MG63 (cell line): ENCODE measurements at regions not wholly inside any gene's neighbourhood (a gene's known extent, or its start where the extent isn't known, plus 50 kb on each side); places are given as distances from the start of the nearest gene placed in this dataset.
A peak's percentile ranks its signal among the peaks of the same experiment; 100 is the strongest.

Experiments
- DNase-seq: peaks from one replicate; pipeline ENCODE4 v3.0.0-alpha.2; 2020
- H3K27me3 ChIP-seq: fragments of 250-450 bp; sonication (Bioruptor Pico); 2 replicates; pipeline ENCODE4 v1.5.1; 2020; ENCODE audit warnings: mild to moderate bottlenecking, moderate library complexity
- H3K36me3 ChIP-seq: fragments of 250-450 bp; sonication (Bioruptor Pico); 2 replicates; pipeline ENCODE4 v1.5.1; 2020; ENCODE audit warnings: mild to moderate bottlenecking, moderate library complexity
- H3K4me3 ChIP-seq: fragments of 250-450 bp; sonication (Bioruptor Pico); 2 replicates; pipeline ENCODE4 v1.5.1; 2020; ENCODE audit warnings: mild to moderate bottlenecking, moderate library complexity
- H3K9me3 ChIP-seq: fragments of 250-450 bp; sonication (Bioruptor Pico); 2 replicates; pipeline ENCODE4 v1.5.1; 2020; ENCODE audit warnings: mild to moderate bottlenecking, moderate library complexity

- Histone ChIP-seq H3K9me3 (no peaks in the 10 kb centered on the region), H3K36me3 (no peaks in the 10 kb centered on the region), H3K4me3 (no peak overlapping the region), H3K27me3 (no peaks in the 10 kb centered on the region)
- no peak for DNase-seq
These were observed 1355.7 kb upstream of the ADGRL2 start for GRCh38 chr1:80445033-80445432.

- Histone ChIP-seq H3K36me3 (no peaks in the 10 kb centered on the region), H3K4me3 (no peak overlapping the region), H3K9me3 (no peaks in the 10 kb centered on the region), H3K27me3 (no peaks in the 10 kb centered on the region)
- no peak for DNase-seq
These were observed 1356.6 kb upstream of the ADGRL2 start for GRCh38 chr1:80444171-80444570.

- Histone ChIP-seq H3K9me3 (no peaks in the 10 kb centered on the region), H3K27me3 (no peaks in the 10 kb centered on the region), H3K36me3 (no peaks in the 10 kb centered on the region), H3K4me3 (no peak overlapping the region)
- no peak for DNase-seq
These were observed 1359.1 kb upstream of the ADGRL2 start for GRCh38 chr1:80441664-80442063.

- H3K4me3 ChIP-seq: no peak overlapping the region
- H3K9me3 ChIP-seq: no peaks in the 10 kb centered on the region
- no peaks in the 10 kb centered on the region for H3K36me3 ChIP-seq
- no peak for DNase-seq
- no peaks in the 10 kb centered on the region for H3K27me3 ChIP-seq
These were observed 1363.9 kb upstream of the ADGRL2 start for GRCh38 chr1:80436851-80437250.

- no peak overlapping the region for H3K4me3 ChIP-seq
- no peaks in the 10 kb centered on the region for H3K36me3 ChIP-seq
- no peaks in the 10 kb centered on the region for H3K9me3 ChIP-seq
- no peak for DNase-seq
- H3K27me3 ChIP-seq: no peaks in the 10 kb centered on the region
These were observed 1372.9 kb upstream of the ADGRL2 start for GRCh38 chr1:80427881-80428280.

- Histone ChIP-seq H3K9me3 (no peaks in the 10 kb centered on the region), H3K4me3 (no peak overlapping the region), H3K36me3 (no peaks in the 10 kb centered on the region), H3K27me3 (no peaks in the 10 kb centered on the region)
- DNase-seq: no peak
These were observed 1376.5 kb upstream of the ADGRL2 start for GRCh38 chr1:80424249-80424648.

- H3K27me3 ChIP-seq: no peaks in the 10 kb centered on the region
- no peak overlapping the region for H3K4me3 ChIP-seq
- H3K9me3 ChIP-seq: no peaks in the 10 kb centered on the region
- H3K36me3 ChIP-seq: no peaks in the 10 kb centered on the region
- DNase-seq: no peak
These were observed 1382.6 kb upstream of the ADGRL2 start for GRCh38 chr1:80418134-80418533.

- H3K27me3 ChIP-seq: no peaks in the 10 kb centered on the region
- no peaks in the 10 kb centered on the region for H3K9me3 ChIP-seq
- H3K36me3 ChIP-seq: no peaks in the 10 kb centered on the region
- no peak overlapping the region for H3K4me3 ChIP-seq
- no peak for DNase-seq
These were observed 1383.1 kb upstream of the ADGRL2 start for GRCh38 chr1:80417671-80418070.

- Histone ChIP-seq H3K9me3 (no peaks in the 10 kb centered on the region), H3K27me3 (no peaks in the 10 kb centered on the region), H3K4me3 (no peak overlapping the region), H3K36me3 (no peaks in the 10 kb centered on the region)
- no peak for DNase-seq
These were observed 1386.8 kb upstream of the ADGRL2 start for GRCh38 chr1:80413969-80414368.

GRCh38 chr1:80410233-80410632 is 1390.5 kb upstream of the ADGRL2 start:
- Histone ChIP-seq H3K36me3 (no peaks in the 10 kb centered on the region), H3K27me3 (no peaks in the 10 kb centered on the region), H3K9me3 (no peaks in the 10 kb centered on the region), H3K4me3 (no peak overlapping the region)
- no peak for DNase-seq

- H3K27me3 ChIP-seq: no peaks in the 10 kb centered on the region
- no peaks in the 10 kb centered on the region for H3K36me3 ChIP-seq
- H3K9me3 ChIP-seq: no peaks in the 10 kb centered on the region
- no peak overlapping the region for H3K4me3 ChIP-seq
- no peak for DNase-seq
These were observed 1397.0 kb upstream of the ADGRL4 start for GRCh38 chr1:80403471-80403893.

- no peaks in the 10 kb centered on the region for H3K9me3 ChIP-seq
- no peaks in the 10 kb centered on the region for H3K27me3 ChIP-seq
- no peaks in the 10 kb centered on the region for H3K36me3 ChIP-seq
- no peak overlapping the region for H3K4me3 ChIP-seq
- DNase-seq: no peak
These were observed 1396.1 kb upstream of the ADGRL4 start for GRCh38 chr1:80402625-80403024.

GRCh38 chr1:80401757-80402156 is 1395.2 kb upstream of the ADGRL4 start:
- no peak for DNase-seq
- Histone ChIP-seq H3K4me3 (no peak overlapping the region), H3K9me3 (no peaks in the 10 kb centered on the region), H3K36me3 (no peaks in the 10 kb centered on the region), H3K27me3 (no peaks in the 10 kb centered on the region)

GRCh38 chr1:80392529-80392928 is 1386.0 kb upstream of the ADGRL4 start:
- Histone ChIP-seq H3K36me3 (no peaks in the 10 kb centered on the region), H3K9me3 (no peaks in the 10 kb centered on the region), H3K27me3 (no peaks in the 10 kb centered on the region), H3K4me3 (no peak overlapping the region)
- DNase-seq: no peak

GRCh38 chr1:80385650-80386049 is 1379.1 kb upstream of the ADGRL4 start:
- Histone ChIP-seq H3K4me3 (no peak overlapping the region), H3K36me3 (no peaks in the 10 kb centered on the region), H3K9me3 (no peaks in the 10 kb centered on the region), H3K27me3 (no peaks in the 10 kb centered on the region)
- no peak for DNase-seq

GRCh38 chr1:80384959-80385358 is 1378.4 kb upstream of the ADGRL4 start:
- Histone ChIP-seq H3K9me3 (no peaks in the 10 kb centered on the region), H3K36me3 (no peaks in the 10 kb centered on the region), H3K4me3 (no peak overlapping the region), H3K27me3 (no peaks in the 10 kb centered on the region)
- DNase-seq: no peak

- no peak overlapping the region for H3K4me3 ChIP-seq
- no peaks in the 10 kb centered on the region for H3K9me3 ChIP-seq
- DNase-seq: no peak
- H3K36me3 ChIP-seq: no peaks in the 10 kb centered on the region
- H3K27me3 ChIP-seq: no peaks in the 10 kb centered on the region
These were observed 1377.7 kb upstream of the ADGRL4 start for GRCh38 chr1:80384083-80384830.

GRCh38 chr1:80375662-80376061 is 1369.1 kb upstream of the ADGRL4 start:
- H3K36me3 ChIP-seq: no peaks in the 10 kb centered on the region
- peak; percentile 11 for DNase-seq
- no peaks in the 10 kb centered on the region for H3K9me3 ChIP-seq
- H3K4me3 ChIP-seq: no peak overlapping the region
- H3K27me3 ChIP-seq: no peaks in the 10 kb centered on the region

GRCh38 chr1:80375109-80375508 is 1368.6 kb upstream of the ADGRL4 start:
- Histone ChIP-seq H3K4me3 (no peak overlapping the region), H3K36me3 (no peaks in the 10 kb centered on the region), H3K27me3 (no peaks in the 10 kb centered on the region), H3K9me3 (no peaks in the 10 kb centered on the region)
- DNase-seq: no peak
